CD4-positive, alpha-beta memory T cell (primary cell): ENCODE measurements at regions not wholly inside any gene's neighbourhood (a gene's known extent, or its start where the extent isn't known, plus 50 kb on each side); places are given as distances from the start of the nearest gene placed in this dataset.

Experiments used
- CTCF ChIA-PET: fragments of 350-600 bp; sonication (Branson Sonifier 250); formaldehyde crosslinking; loops from one replicate; lab custom pipeline; 2021; ENCODE audit warnings: inconsistent platforms; ENCODE audit not compliant: partially characterized antibody; lab: Charles Lee
- POLR2A ChIA-PET: fragments of 350-600 bp; sonication (Branson Sonifier 250); formaldehyde crosslinking; loops from one replicate; lab custom pipeline; 2021; ENCODE audit not compliant: partially characterized antibody; lab: Charles Lee
- DNase-seq, 5 donors: peaks; one replicate each; pipeline versions ENCODE4 v3.0.0 to v3.0.0-alpha.2; 2020 to 2022; ENCODE audit warnings: mixed read lengths in 1 of 5
- H3K27ac ChIP-seq: one replicate; pipeline ENCODE4 v1.7.0; 2013; ENCODE audit warnings: low read depth, low read length
- H3K27me3 ChIP-seq: 2 replicates; pipeline ENCODE4 v1.7.0; 2013; ENCODE audit warnings: mild to moderate bottlenecking, low read length, moderate library complexity; ENCODE audit not compliant: insufficient read depth
- H3K36me3 ChIP-seq: 2 replicates; pipeline ENCODE4 v1.7.0; 2013; ENCODE audit warnings: mild to moderate bottlenecking, low read length, moderate library complexity; ENCODE audit not compliant: insufficient read depth
- H3K4me1 ChIP-seq: 2 replicates; pipeline ENCODE4 v1.7.0; 2013; ENCODE audit warnings: mild to moderate bottlenecking, low read length, moderate library complexity; ENCODE audit not compliant: insufficient read depth
- H3K4me3 ChIP-seq, 2 donors: one replicate each; pipeline ENCODE4 v1.7.0; 2013; ENCODE audit warnings: low read length in 2 of 2, mild to moderate bottlenecking in 1 of 2
- H3K9me3 ChIP-seq, 2 donors: one replicate each; pipeline ENCODE4 v1.7.0; 2013; ENCODE audit warnings: low read length in 2 of 2, control low read depth in 1 of 2; ENCODE audit not compliant: control insufficient read depth in 1 of 2
- H3K27ac Mint-ChIP-seq, 7 donors: one replicate each; pipeline ENCODE4 v1.8.0; 2020 to 2021; ENCODE audit warnings: mixed read lengths in 7 of 7, mild to moderate bottlenecking in 6 of 7, inconsistent platforms in 3 of 7, moderate library complexity in 3 of 7
- H3K27me3 Mint-ChIP-seq, 2 donors: one replicate each; pipeline ENCODE4 v1.8.0; 2020 to 2021; ENCODE audit warnings: mixed read lengths in 2 of 2
- H3K36me3 Mint-ChIP-seq, 2 donors: one replicate each; pipeline ENCODE4 v1.8.0; 2020 to 2021; ENCODE audit warnings: mixed read lengths in 2 of 2, inconsistent platforms in 1 of 2, mild to moderate bottlenecking in 1 of 2
- H3K4me1 Mint-ChIP-seq, 4 donors: one replicate each; pipeline ENCODE4 v1.8.0; 2020 to 2021; ENCODE audit warnings: mixed read lengths in 4 of 4, mild to moderate bottlenecking in 1 of 4
- H3K4me3 Mint-ChIP-seq, 8 donors: one replicate each; pipeline ENCODE4 v1.8.0; 2020 to 2021; ENCODE audit warnings: mixed read lengths in 8 of 8, mild to moderate bottlenecking in 7 of 8, moderate library complexity in 6 of 8, inconsistent platforms in 3 of 8
- H3K9me3 Mint-ChIP-seq, 8 donors: one replicate each; pipeline ENCODE4 v1.8.0; 2020 to 2021; ENCODE audit warnings: mixed read lengths in 8 of 8, mild to moderate bottlenecking in 5 of 8, inconsistent platforms in 3 of 8, moderate library complexity in 1 of 8
- intact Hi-C: fragments of 100-400 bp; cut with micrococcal nuclease; formaldehyde crosslinking; loops from one replicate; pipeline ENCODE4 v1.15.1; 2023

- Mint-ChIP-seq H3K4me1 (no peaks in the 10 kb centered on the region), H3K9me3 (peaks cover 0 to 7% (median 3%) of the 10 kb centered on the region in 8 donors), H3K36me3 (no peaks in the 10 kb centered on the region), H3K4me3 (no peak overlapping the region), H3K27ac (no peak overlapping the region), H3K27me3 (peaks cover 0 to 4% of the 10 kb centered on the region in 2 donors)
- Histone ChIP-seq H3K9me3 (no peaks in the 10 kb centered on the region), H3K4me1 (no peaks in the 10 kb centered on the region), H3K4me3 (no peak overlapping the region), H3K27ac (no peak overlapping the region), H3K36me3 (no peaks in the 10 kb centered on the region), H3K27me3 (no peaks in the 10 kb centered on the region)
- intact Hi-C loops, result no loop called here
- no peak for DNase-seq
- ChIA-PET CTCF (no interaction called here), POLR2A (no interaction called here)
Observed at GRCh38 chr10:91576096-91576545, 56.8 kb downstream of the PPP1R3C start.

GRCh38 chr10:91575044-91575610, 57.7 kb downstream of the PPP1R3C start:
- no peak overlapping the region for H3K27ac Mint-ChIP-seq
- intact Hi-C loops, result no loop called here
- no peaks in the 10 kb centered on the region for H3K36me3 Mint-ChIP-seq
- ChIA-PET POLR2A (no interaction called here), CTCF (no interaction called here)
- Histone ChIP-seq H3K27me3 (no peaks in the 10 kb centered on the region), H3K4me3 (no peak overlapping the region), H3K9me3 (no peaks in the 10 kb centered on the region), H3K36me3 (no peaks in the 10 kb centered on the region), H3K4me1 (no peaks in the 10 kb centered on the region), H3K27ac (no peak overlapping the region)
- H3K4me3 Mint-ChIP-seq, result no peak overlapping the region
- H3K9me3 Mint-ChIP-seq, result no peaks in the 10 kb centered on the region
- DNase-seq, result no peak
- peaks cover 0 to 2% of the 10 kb centered on the region in 2 donors for H3K27me3 Mint-ChIP-seq
- no peaks in the 10 kb centered on the region for H3K4me1 Mint-ChIP-seq

GRCh38 chr10:91574236-91574635, 58.6 kb downstream of the PPP1R3C start:
- Mint-ChIP-seq H3K36me3 (no peaks in the 10 kb centered on the region), H3K4me1 (peaks cover 0 to 3% (median 0%) of the 10 kb centered on the region in 4 donors), H3K9me3 (no peaks in the 10 kb centered on the region), H3K27ac (no peak overlapping the region), H3K27me3 (peaks cover 0 to 2% of the 10 kb centered on the region in 2 donors), H3K4me3 (no peak overlapping the region)
- intact Hi-C loops, result no loop called here
- H3K9me3 ChIP-seq, result no peaks in the 10 kb centered on the region
- ChIA-PET POLR2A (no interaction called here), CTCF (no interaction called here)
- DNase-seq, result no peak
- no peak overlapping the region for H3K4me3 ChIP-seq
- H3K27ac ChIP-seq, result no peak overlapping the region
- H3K27me3 ChIP-seq, result no peaks in the 10 kb centered on the region
- H3K4me1 ChIP-seq, result no peaks in the 10 kb centered on the region
- H3K36me3 ChIP-seq, result no peaks in the 10 kb centered on the region

- H3K27me3 Mint-ChIP-seq, result peaks cover 0 to 2% of the 10 kb centered on the region in 2 donors
- DNase-seq, result no peak
- H3K4me3 ChIP-seq, result no peak overlapping the region
- no peak overlapping the region for H3K27ac Mint-ChIP-seq
- H3K9me3 ChIP-seq, result no peaks in the 10 kb centered on the region
- CTCF ChIA-PET, result interaction anchor here (1.0 kb wide), 1 partner anchor 340 kb away, joined by 3 read pairs; no protein-coding TSS in a partner anchor
- POLR2A ChIA-PET, result no interaction called here
- no peaks in the 10 kb centered on the region for H3K9me3 Mint-ChIP-seq
- no peaks in the 10 kb centered on the region for H3K4me1 ChIP-seq
- H3K27ac ChIP-seq, result no peak overlapping the region
- H3K36me3 Mint-ChIP-seq, result no peaks in the 10 kb centered on the region
- H3K4me1 Mint-ChIP-seq, result peaks cover 0 to 4% (median 2%) of the 10 kb centered on the region in 4 donors
- no peaks in the 10 kb centered on the region for H3K36me3 ChIP-seq
- H3K4me3 Mint-ChIP-seq, result no peak overlapping the region
- H3K27me3 ChIP-seq, result no peaks in the 10 kb centered on the region
- intact Hi-C loops, result no loop called here
Observed at GRCh38 chr10:91573320-91573719, 59.6 kb downstream of the PPP1R3C start.

GRCh38 chr10:91571671-91572070, 61.2 kb downstream of the PPP1R3C start:
- Mint-ChIP-seq H3K4me3 (no peak overlapping the region), H3K9me3 (no peaks in the 10 kb centered on the region), H3K27me3 (peaks cover 2% of the 10 kb centered on the region in 2 donors), H3K27ac (no peak overlapping the region), H3K36me3 (no peaks in the 10 kb centered on the region), H3K4me1 (peaks cover 0 to 4% (median 2%) of the 10 kb centered on the region in 4 donors)
- Histone ChIP-seq H3K27me3 (no peaks in the 10 kb centered on the region), H3K27ac (no peak overlapping the region), H3K4me1 (no peaks in the 10 kb centered on the region), H3K36me3 (no peaks in the 10 kb centered on the region), H3K4me3 (no peak overlapping the region), H3K9me3 (no peaks in the 10 kb centered on the region)
- intact Hi-C loops, result no loop called here
- ChIA-PET CTCF (no interaction called here), POLR2A (no interaction called here)
- DNase-seq, result no peak

- H3K4me3 Mint-ChIP-seq, result no peak overlapping the region
- Histone ChIP-seq H3K4me1 (no peaks in the 10 kb centered on the region), H3K9me3 (no peaks in the 10 kb centered on the region), H3K36me3 (no peaks in the 10 kb centered on the region), H3K27me3 (no peaks in the 10 kb centered on the region), H3K27ac (no peak overlapping the region), H3K4me3 (no peak overlapping the region)
- peaks cover 0 to 4% (median 2%) of the 10 kb centered on the region in 4 donors for H3K4me1 Mint-ChIP-seq
- H3K27me3 Mint-ChIP-seq, result peaks cover 2 to 4% of the 10 kb centered on the region in 2 donors
- intact Hi-C loops, result no loop called here
- ChIA-PET CTCF (no interaction called here), POLR2A (no interaction called here)
- no peaks in the 10 kb centered on the region for H3K9me3 Mint-ChIP-seq
- no peaks in the 10 kb centered on the region for H3K36me3 Mint-ChIP-seq
- no peak for DNase-seq
- H3K27ac Mint-ChIP-seq, result no peak overlapping the region
Observed at GRCh38 chr10:91570220-91570619, 62.7 kb downstream of the PPP1R3C start.

GRCh38 chr10:91569522-91569921, 63.3 kb downstream of the PPP1R3C start:
- Mint-ChIP-seq H3K9me3 (no peaks in the 10 kb centered on the region), H3K27me3 (peaks cover 2 to 4% of the 10 kb centered on the region in 2 donors), H3K4me1 (peaks cover 0 to 4% (median 2%) of the 10 kb centered on the region in 4 donors), H3K36me3 (no peaks in the 10 kb centered on the region), H3K27ac (no peak overlapping the region), H3K4me3 (peak overlapping the region in 1 of 8 donors; percentile 67)
- CTCF ChIA-PET, result no interaction called here
- POLR2A ChIA-PET, result no interaction called here
- intact Hi-C loops, result no loop called here
- no peak for DNase-seq
- Histone ChIP-seq H3K27ac (no peak overlapping the region), H3K4me3 (no peak overlapping the region), H3K36me3 (no peaks in the 10 kb centered on the region), H3K27me3 (no peaks in the 10 kb centered on the region), H3K4me1 (no peaks in the 10 kb centered on the region), H3K9me3 (no peaks in the 10 kb centered on the region)
